ENCODE measurements at regions not wholly inside any gene's neighbourhood (a gene's known extent, or its start where the extent isn't known, plus 50 kb on each side); places are given as distances from the start of the nearest gene placed in this dataset.

DNA sequence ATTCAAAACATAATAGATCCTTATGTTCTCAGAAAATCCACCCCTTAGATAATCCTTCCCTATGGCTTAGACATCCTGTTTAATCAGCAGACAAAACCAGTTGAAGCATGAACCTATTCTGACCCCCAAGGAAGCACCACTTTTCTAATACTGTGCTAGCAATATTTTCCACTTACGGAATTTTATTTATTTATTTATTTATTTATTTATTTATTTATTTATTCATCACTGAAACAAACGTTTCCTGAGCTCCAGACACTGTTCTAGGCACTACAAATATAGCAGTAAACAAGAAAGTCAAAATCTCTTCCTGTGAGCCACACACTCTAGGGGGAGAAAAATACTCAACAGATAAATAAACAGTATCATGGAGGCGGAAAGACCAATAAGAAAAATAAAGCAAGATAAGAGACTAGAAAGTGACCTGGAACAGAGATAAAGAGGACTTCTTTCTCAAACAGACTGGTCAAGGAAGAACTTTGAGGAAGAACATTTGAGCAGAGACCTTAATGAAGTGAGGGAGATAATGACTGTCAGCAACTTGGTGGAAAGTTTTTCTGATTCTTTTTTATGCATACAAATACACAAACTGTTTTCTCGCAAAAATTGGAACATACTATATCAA is 145.5 kb upstream of the POGK start:
- TF ChIP-seq GATA2 (IDR thresholded peaks at IDR 0.05; ENCODE audit: low read depth, low read length) (no peak), GATA3 (IDR thresholded peaks at IDR 0.05; ENCODE audit: low read depth, low read length) (no peak)
